ENCODE measurements at regions not wholly inside any gene's neighbourhood (a gene's known extent, or its start where the extent isn't known, plus 50 kb on each side); places are given as distances from the start of the nearest gene placed in this dataset.

GRCh38 chr15:97425596-97425995 is 534.9 kb upstream of the ARRDC4 start:
- ATAC-seq (no peak), DNase-seq (ENCODE audit: low spot score) (no peak)

GRCh38 chr15:97443101-97443500 is 517.4 kb upstream of the ARRDC4 start:
- ATAC-seq: no peak
- DNase-seq (ENCODE audit: low spot score): no peak

- DNase-seq (ENCODE audit: low spot score): no peak
- ATAC-seq: no peak
These were observed 514.4 kb upstream of the ARRDC4 start for GRCh38 chr15:97446138-97446537.

DNA sequence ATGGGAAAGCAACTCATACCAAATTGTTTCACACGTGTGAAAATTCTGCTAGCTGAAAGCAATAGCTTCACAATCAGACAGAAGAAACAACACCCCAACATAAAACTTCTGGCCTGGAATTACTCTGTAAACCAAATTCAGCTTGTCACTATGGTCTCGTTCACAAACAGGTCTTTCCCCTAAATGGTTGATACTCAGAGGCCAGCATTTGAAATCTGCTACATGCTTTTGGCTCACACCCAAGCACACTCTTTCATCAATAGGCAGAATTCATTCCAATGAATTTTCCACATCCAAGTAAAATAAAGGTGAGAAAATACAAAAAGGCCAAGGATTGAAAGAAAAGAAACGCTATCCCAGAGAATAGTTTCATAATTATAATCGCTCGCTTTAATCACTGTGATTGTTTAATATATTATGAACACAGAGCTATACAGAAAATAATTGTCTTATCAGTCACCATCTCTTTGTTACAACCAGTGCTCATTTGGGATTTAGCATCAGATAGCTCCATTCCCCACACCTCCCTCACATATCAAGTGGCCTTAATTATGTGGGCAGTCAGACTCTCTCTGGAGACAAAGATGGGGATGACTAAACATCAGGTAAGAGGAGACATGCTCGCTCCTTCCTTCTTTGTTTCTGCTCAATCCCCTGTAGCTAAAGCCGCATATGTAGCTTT is 503.8 kb upstream of the ARRDC4 start:
- DNase-seq (ENCODE audit: low spot score) (no peak), ATAC-seq (no peak)

- no peak for ATAC-seq
- DNase-seq (ENCODE audit: low spot score): no peak
These were observed 503.2 kb upstream of the ARRDC4 start for GRCh38 chr15:97457203-97457847.

DNA sequence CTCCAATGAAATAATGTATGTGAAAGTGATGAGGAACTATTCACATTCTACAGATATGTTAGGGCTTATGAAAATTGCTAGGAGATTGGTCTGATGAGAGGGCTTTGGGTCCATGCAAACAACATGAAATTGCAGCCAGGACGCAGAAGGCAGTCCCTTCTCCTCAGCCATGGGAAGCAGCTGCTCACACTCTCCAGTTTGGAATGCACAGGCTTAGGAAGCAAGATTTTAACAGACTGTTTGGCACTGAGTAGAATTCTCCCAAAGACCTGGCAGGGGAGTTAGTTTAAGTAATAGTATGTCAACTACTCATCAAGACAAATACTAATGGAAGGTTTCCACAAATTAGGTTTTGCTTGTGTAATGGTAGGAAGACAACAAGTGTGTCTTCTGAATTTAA is 500.7 kb upstream of the ARRDC4 start:
- DNase-seq (ENCODE audit: low spot score): no peak
- ATAC-seq: no peak

- no peak for DNase-seq (ENCODE audit: low spot score)
- ATAC-seq: no peak
These were observed 499.3 kb upstream of the ARRDC4 start for GRCh38 chr15:97461226-97461625.

DNA sequence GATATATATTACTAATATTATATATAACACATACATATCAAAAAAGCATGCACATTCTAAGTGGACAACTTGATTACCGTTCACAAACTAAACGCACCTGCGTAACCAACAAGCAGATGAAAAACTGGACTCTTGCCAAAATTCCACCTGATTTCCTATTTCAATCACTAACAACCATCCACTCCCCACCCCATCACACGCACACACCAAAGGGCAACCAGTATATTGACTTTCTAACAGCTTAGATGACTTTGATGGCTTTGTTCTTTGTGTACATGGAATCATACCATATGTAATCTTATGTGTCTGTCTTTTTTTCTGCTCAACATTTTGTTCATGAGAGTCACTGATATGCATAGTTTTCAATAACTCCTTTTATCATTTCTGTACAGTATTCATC is 496.8 kb upstream of the ARRDC4 start:
- no peak for ATAC-seq
- no peak for DNase-seq (ENCODE audit: low spot score)

- ATAC-seq (no peak), DNase-seq (ENCODE audit: low spot score) (no peak)
These were observed 490.1 kb upstream of the ARRDC4 start for GRCh38 chr15:97470417-97470816.

- no peak for DNase-seq (ENCODE audit: low spot score)
- ATAC-seq: no peak
These were observed 486.9 kb upstream of the ARRDC4 start for GRCh38 chr15:97473627-97474026.

- DNase-seq (ENCODE audit: low spot score) (no peak), ATAC-seq (no peak)
These were observed 480.5 kb upstream of the ARRDC4 start for GRCh38 chr15:97479957-97480356.

DNA sequence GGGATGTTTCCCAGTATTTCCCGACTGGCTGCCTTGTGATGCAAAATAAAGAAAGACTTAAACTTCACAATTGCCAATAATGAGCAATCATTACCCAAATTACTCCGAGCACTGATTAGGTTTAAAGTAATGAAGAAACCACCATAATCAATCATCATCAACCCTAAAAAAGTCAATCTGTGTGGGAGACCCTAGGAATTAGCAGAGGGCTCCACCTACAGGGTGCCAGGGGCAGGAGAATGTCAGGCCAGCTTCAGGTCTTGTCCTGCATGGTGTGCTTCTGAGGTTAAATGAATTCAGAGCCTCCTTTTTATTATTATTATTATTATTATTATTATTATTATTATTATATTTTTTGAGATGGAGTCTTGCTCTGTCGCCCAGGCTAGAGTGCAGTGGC is 478.0 kb upstream of the ARRDC4 start:
- ATAC-seq: no peak

DNA sequence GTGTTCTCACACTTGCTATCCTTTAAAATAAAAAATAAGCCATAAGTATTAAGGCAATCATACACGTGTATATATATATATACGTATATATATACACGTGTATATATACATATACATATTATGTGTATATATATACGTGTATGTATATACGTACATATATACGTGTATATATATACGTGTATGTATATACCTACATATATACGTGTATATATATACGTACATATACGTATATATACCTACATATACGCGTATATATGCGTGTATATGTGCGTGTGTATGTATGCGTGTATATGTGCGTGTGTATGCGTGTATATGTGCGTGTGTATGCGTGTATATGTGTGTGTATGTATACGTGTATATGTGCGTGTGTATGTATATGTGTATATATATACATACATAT is 477.3 kb upstream of the ARRDC4 start:
- ATAC-seq (no peak), DNase-seq (ENCODE audit: low spot score) (no peak)

More for the DNA sequence above, 478.0 kb upstream of the ARRDC4 start:
- no peak for DNase-seq (ENCODE audit: low spot score)

DNA sequence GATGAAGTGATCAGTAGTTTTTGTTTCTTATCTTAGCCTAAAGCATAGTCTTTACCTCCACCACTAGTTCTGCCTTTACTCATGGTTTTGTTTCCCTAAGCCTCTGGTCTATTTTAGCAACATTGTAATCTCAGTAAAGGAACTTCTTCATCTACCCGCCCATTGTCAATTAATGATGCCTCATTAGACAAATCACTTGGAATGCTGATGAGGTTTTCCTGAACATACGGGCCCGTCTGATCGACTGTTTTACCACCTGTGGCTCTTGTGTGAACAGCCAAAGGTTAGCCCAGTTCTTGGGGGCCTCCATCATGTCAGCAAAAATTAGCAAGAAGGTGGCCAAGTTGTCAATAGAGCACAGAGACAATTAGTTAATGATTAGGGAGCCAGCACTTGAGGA is 470.1 kb upstream of the ARRDC4 start:
- ATAC-seq (no peak), DNase-seq (ENCODE audit: low spot score) (no peak)

DNA sequence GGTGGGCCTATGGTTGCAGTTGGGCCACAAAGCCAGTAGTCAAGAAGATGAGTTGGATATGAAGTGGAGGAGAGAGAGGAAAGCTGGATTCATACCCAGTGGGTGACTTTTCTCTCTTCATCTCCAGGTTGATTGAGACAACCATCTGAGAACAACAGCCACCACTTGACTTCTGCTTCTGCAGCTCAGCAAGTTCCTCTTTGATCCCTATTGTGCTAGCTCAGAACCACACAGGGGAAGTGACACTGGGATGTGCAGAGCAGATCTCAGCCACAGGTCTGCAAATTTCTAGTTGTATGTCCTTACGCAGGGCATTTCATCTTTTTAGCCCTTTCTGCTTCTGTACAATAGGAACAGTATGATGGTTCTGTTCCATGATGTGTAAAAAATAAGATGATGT is 459.2 kb upstream of the ARRDC4 start:
- ATAC-seq (no peak), DNase-seq (ENCODE audit: low spot score) (no peak)

GRCh38 chr15:97502038-97502437 is 458.5 kb upstream of the ARRDC4 start:
- no peak for ATAC-seq

DNA sequence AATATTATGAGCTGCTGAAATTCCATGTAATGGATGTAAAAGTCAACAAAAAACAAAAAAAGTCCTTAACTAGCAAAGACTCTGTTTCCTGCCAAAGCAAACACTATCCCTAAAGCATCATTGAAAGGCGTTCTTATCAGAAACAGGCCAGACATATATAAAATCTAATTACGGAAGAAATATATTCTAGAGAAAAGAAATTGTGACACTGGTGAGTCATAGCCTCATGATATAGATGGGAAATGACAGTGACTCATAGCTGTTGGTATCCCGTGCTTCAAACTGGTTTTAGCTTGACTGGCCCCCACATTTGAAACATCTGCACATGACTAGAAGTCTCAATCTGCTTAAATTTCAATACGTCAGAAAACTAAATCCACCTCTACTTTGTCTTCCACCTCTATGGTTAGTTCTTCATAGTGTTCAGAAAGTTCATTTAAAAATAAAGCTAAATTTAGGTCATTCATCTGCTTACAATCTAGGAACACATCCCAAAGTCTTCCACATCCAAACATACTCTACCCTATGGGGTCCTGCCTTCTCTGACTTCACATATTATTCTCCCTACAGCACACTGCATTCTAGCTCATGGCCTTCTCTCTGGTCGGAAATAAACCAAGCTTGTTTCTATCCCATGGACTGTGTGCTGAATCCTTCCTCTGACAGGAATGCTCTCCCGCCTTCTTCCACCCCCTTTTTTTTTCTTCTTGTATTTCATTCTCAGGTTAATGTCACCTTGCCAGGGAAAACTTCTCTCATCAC is 456.3 kb upstream of the ARRDC4 start:
- ATAC-seq: no peak
- no peak for DNase-seq (ENCODE audit: low spot score)

More at GRCh38 chr15:97502038-97502437, 458.5 kb upstream of the ARRDC4 start:
- no peak for DNase-seq (ENCODE audit: low spot score)

DNA sequence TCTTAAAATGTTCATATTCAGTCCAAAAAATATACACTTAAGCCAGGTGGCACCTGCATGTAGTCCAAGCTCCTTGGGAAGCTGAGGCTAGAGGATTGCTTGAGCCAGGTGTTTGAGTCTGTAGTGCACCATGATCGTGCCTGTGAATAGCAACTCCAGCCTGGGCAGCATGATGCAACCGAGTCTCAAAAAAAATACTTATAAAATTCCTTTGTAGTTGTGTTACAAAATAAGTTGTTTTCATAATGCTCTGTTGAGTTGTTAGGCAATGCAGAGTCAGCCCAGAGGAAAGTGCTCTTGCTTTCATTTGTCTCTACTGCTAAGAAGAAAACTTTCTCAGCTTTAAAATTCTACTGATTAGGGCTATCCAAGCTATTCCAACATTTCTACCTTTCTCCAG is 442.8 kb upstream of the ARRDC4 start:
- ATAC-seq (no peak), DNase-seq (ENCODE audit: low spot score) (no peak)

- ATAC-seq (no peak), DNase-seq (ENCODE audit: low spot score) (no peak)
These were observed 439.8 kb upstream of the ARRDC4 start for GRCh38 chr15:97520689-97521088.

DNA sequence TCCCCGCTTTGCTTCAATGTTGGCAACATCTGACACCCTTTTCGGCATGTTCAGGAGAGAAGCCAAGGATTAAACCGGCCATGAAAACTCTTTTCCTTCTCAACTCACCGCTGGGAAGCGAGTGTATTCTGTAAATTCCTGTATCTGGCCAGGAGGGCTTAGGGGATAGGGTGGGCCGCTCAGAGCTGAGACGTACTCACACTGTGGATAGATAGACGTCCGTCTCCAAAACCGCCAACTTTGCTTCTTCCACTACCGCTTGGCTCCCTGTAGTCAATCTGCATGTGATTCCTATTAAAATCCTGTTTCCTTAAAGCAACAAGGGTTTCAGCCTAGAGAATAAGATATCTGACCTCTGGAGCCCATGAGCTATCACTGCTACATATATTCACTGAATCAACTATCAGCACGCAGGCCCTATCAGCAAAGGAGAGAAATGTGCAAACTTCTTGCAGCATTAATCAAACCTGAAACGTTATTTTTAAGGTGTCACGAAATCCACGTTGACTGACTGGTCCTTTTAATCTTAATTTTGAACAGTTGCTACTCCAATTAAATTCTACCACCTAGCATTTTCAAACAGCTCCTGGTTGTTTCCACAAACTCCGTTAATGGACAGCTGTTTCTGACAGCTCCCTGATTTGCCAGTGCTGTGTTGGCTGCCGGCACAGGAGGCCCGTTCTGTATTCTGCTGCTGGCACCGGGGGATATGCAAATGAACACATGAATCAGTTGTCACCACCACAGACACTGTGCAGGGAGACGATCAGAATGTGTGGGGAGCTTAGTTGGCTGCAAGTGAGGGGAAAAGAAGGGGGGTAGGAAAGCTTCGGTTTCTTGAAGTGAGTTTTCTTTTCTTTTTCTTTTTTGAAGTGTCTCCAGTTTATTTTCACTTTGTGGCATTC is 438.9 kb upstream of the ARRDC4 start:
- ATAC-seq: no peak
- DNase-seq (ENCODE audit: low spot score): no peak

- ATAC-seq (no peak), DNase-seq (ENCODE audit: low spot score) (no peak)
These were observed 438.2 kb upstream of the ARRDC4 start for GRCh38 chr15:97522347-97522746.
